Endothelial cell of umbilical vein (primary cell): ENCODE measurements at regions not wholly inside any gene's neighbourhood (a gene's known extent, or its start where the extent isn't known, plus 50 kb on each side); places are given as distances from the start of the nearest gene placed in this dataset.

Source experiments
- EZH2 ChIP-seq: IDR thresholded peaks from 2 replicates; pipeline ENCODE4 v1.6.1; 2012; ENCODE audit warnings: borderline replicate concordance, low read depth, mild to moderate bottlenecking, moderate library complexity, low read length, inconsistent platforms; ENCODE audit not compliant: severe bottlenecking
- GATA2 ChIP-seq: IDR thresholded peaks from 2 replicates; pipeline ENCODE4 v1.7.0; 2011; ENCODE audit warnings: low read depth, mild to moderate bottlenecking, moderate library complexity, mixed read lengths, low read length; ENCODE audit not compliant: insufficient read length, insufficient read depth
- TF ChIP-seq, protein P1 (sequence below), 2 donors: IDR thresholded peaks; 1 replicate in 1 of 2; 2 replicates in 1 of 2; pipeline ENCODE4 v1.5.1; 2011; ENCODE audit warnings: low read length in 2 of 2, mild to moderate bottlenecking in 2 of 2, moderate library complexity in 2 of 2, control low read depth in 1 of 2, inconsistent platforms in 1 of 2, low read depth in 1 of 2; ENCODE audit not compliant: insufficient read depth in 1 of 2; ENCODE audit errors: extremely low read depth in 1 of 2

DNA sequence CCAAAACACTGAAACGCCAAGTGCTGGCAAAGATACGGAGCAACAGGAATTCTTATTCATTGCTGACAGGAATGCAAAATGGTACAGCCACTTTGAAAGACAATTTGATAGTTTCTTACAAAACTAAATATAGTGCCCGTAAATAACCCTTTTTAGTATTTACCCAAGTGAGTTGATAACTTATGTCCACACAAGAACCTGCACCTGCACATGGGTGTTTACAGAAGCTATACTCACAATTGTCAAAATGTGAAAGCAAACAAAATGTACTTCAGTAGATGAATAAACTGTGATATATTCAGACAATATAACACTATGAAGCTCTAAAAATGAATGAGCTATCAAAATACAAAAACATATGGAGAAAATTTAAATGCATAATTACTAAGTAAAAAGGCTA is 86.6 kb downstream of the ATXN7L3B start:
- TF ChIP-seq EZH2: no peak
- TF ChIP-seq GATA2: no peak
- TF ChIP-seq, protein P1, sequence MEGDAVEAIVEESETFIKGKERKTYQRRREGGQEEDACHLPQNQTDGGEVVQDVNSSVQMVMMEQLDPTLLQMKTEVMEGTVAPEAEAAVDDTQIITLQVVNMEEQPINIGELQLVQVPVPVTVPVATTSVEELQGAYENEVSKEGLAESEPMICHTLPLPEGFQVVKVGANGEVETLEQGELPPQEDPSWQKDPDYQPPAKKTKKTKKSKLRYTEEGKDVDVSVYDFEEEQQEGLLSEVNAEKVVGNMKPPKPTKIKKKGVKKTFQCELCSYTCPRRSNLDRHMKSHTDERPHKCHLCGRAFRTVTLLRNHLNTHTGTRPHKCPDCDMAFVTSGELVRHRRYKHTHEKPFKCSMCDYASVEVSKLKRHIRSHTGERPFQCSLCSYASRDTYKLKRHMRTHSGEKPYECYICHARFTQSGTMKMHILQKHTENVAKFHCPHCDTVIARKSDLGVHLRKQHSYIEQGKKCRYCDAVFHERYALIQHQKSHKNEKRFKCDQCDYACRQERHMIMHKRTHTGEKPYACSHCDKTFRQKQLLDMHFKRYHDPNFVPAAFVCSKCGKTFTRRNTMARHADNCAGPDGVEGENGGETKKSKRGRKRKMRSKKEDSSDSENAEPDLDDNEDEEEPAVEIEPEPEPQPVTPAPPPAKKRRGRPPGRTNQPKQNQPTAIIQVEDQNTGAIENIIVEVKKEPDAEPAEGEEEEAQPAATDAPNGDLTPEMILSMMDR (IDR thresholded peaks at IDR 0.05; ENCODE audit: extremely low read depth in 1 of 2, insufficient read depth in 1 of 2, low read depth in 1 of 2, low read length in 2 of 2): no peak
